Calu3 (cell line): ENCODE measurements at regions not wholly inside any gene's neighbourhood (a gene's known extent, or its start where the extent isn't known, plus 50 kb on each side); places are given as distances from the start of the nearest gene placed in this dataset.

ENCODE experiments used
- BruUV-seq: library from RNA; stranded (reverse); fragments of 400-500 nt; replicated peaks from 2 replicates; lab custom pipeline; 2021; lab: Mats Ljungman, UMichigan
- CTCF ChIA-PET: fragments of 300-600 bp; sonication (Branson Sonifier 250); formaldehyde crosslinking; loops from one replicate; lab custom pipeline; 2022; ENCODE audit warnings: antibody characterized with exemption; lab: Charles Lee
- DNase-seq: peaks from one replicate; pipeline ENCODE4 v3.0.0; 2022
- H3K27ac Mint-ChIP-seq: one replicate; pipeline ENCODE4 v1.8.0; 2022; ENCODE audit warnings: mixed read lengths; ENCODE audit not compliant: unreplicated experiment
- H3K27me3 Mint-ChIP-seq: one replicate; pipeline ENCODE4 v1.8.0; 2022; ENCODE audit warnings: mixed read lengths; ENCODE audit not compliant: unreplicated experiment
- H3K36me3 Mint-ChIP-seq: one replicate; pipeline ENCODE4 v1.8.0; 2022; ENCODE audit warnings: mild to moderate bottlenecking, moderate library complexity, mixed read lengths; ENCODE audit not compliant: insufficient read depth, unreplicated experiment
- H3K4me1 Mint-ChIP-seq: one replicate; pipeline ENCODE4 v1.8.0; 2022; ENCODE audit warnings: mild to moderate bottlenecking, low read depth, mixed read lengths; ENCODE audit not compliant: unreplicated experiment
- H3K4me3 Mint-ChIP-seq: one replicate; pipeline ENCODE4 v1.8.0; 2022; ENCODE audit warnings: mild to moderate bottlenecking, low read depth, moderate library complexity, mixed read lengths; ENCODE audit not compliant: unreplicated experiment
- H3K9me3 Mint-ChIP-seq: one replicate; pipeline ENCODE4 v1.8.0; 2022; ENCODE audit warnings: low read depth, mixed read lengths; ENCODE audit not compliant: unreplicated experiment
- CTCF ChIP-seq: fragments of 200-600 bp; IDR thresholded peaks from one replicate; pipeline ENCODE4 v1.8.0; 2022; ENCODE audit warnings: antibody characterized with exemption; ENCODE audit not compliant: unreplicated experiment
- intact Hi-C: fragments of 100-400 bp; cut with micrococcal nuclease; formaldehyde crosslinking; loops from one replicate; pipeline ENCODE4 v1.10.0; 2022; ENCODE audit not compliant: unreplicated experiment

- no peak for DNase-seq
- TF ChIP-seq CTCF: no peak
- Mint-ChIP-seq H3K4me1 (no peaks in the 10 kb centered on the region), H3K9me3 (peaks cover 14% of the 10 kb centered on the region), H3K36me3 (no peaks in the 10 kb centered on the region), H3K27me3 (no peaks in the 10 kb centered on the region), H3K27ac (no peak overlapping the region), H3K4me3 (no peak overlapping the region)
- CTCF ChIA-PET: no interaction called here
- no TSS peak for BruUV-seq
- intact Hi-C loops: no loop called here
These were observed 82.4 kb upstream of the TAS2R1 start for GRCh38 chr5:9712506-9712905.

GRCh38 chr5:9710069-9710468, 79.9 kb upstream of the TAS2R1 start:
- Mint-ChIP-seq H3K27me3 (no peaks in the 10 kb centered on the region), H3K27ac (no peak overlapping the region), H3K4me1 (no peaks in the 10 kb centered on the region), H3K36me3 (no peaks in the 10 kb centered on the region), H3K4me3 (no peak overlapping the region), H3K9me3 (peaks cover 9% of the 10 kb centered on the region)
- no peak for TF ChIP-seq CTCF
- CTCF ChIA-PET: no interaction called here
- no peak for DNase-seq
- BruUV-seq: no TSS peak
- intact Hi-C loops: no loop called here

GRCh38 chr5:9707732-9708462, 77.7 kb upstream of the TAS2R1 start:
- CTCF ChIA-PET: no interaction called here
- intact Hi-C loops: no loop called here
- H3K27me3 Mint-ChIP-seq: no peaks in the 10 kb centered on the region
- H3K4me3 Mint-ChIP-seq: no peak overlapping the region
- no peak for TF ChIP-seq CTCF
- peaks cover 15% of the 10 kb centered on the region for H3K9me3 Mint-ChIP-seq
- no peaks in the 10 kb centered on the region for H3K4me1 Mint-ChIP-seq
- no TSS peak for BruUV-seq
- no peak for DNase-seq
- no peak overlapping the region for H3K27ac Mint-ChIP-seq
- H3K36me3 Mint-ChIP-seq: no peaks in the 10 kb centered on the region

GRCh38 chr5:9699681-9700080, 69.5 kb upstream of the TAS2R1 start:
- H3K4me3 Mint-ChIP-seq: no peak overlapping the region
- TF ChIP-seq CTCF: no peak
- CTCF ChIA-PET: no interaction called here
- H3K9me3 Mint-ChIP-seq: peaks cover 13% of the 10 kb centered on the region
- no peak overlapping the region for H3K27ac Mint-ChIP-seq
- DNase-seq: no peak
- H3K27me3 Mint-ChIP-seq: no peaks in the 10 kb centered on the region
- intact Hi-C loops: no loop called here
- BruUV-seq: no TSS peak
- H3K36me3 Mint-ChIP-seq: no peaks in the 10 kb centered on the region
- no peaks in the 10 kb centered on the region for H3K4me1 Mint-ChIP-seq
